Neural progenitor cell (in vitro differentiated cells): ENCODE measurements at regions not wholly inside any gene's neighbourhood (a gene's known extent, or its start where the extent isn't known, plus 50 kb on each side); places are given as distances from the start of the nearest gene placed in this dataset.

Experiments used
- DNase-seq: peaks from one replicate; pipeline ENCODE4 v3.0.0-alpha.2; 2016; ENCODE audit warnings: low spot score
- H2AFZ ChIP-seq: fragments of 200-600 bp; sonication (generic); replicated peaks from 2 replicates; pipeline ENCODE4 v1.6.1; 2016; ENCODE audit warnings: antibody characterized with exemption
- H3F3A ChIP-seq: fragments of 200-600 bp; sonication (generic); 2 replicates; pipeline ENCODE4 v1.6.1; 2016; ENCODE audit warnings: antibody characterized with exemption, low read depth
- H3K27ac ChIP-seq: fragments of 200-600 bp; sonication (generic); 2 replicates; pipeline ENCODE4 v1.5.1; 2016; ENCODE audit warnings: mild to moderate bottlenecking
- H3K27me3 ChIP-seq: fragments of 200-600 bp; sonication (generic); 2 replicates; pipeline ENCODE4 v1.6.1; 2016; ENCODE audit warnings: mild to moderate bottlenecking, moderate library complexity
- H3K36me3 ChIP-seq: fragments of 200-600 bp; sonication (generic); 2 replicates; pipeline ENCODE4 v1.5.1; 2016
- H3K4me1 ChIP-seq: fragments of 200-600 bp; sonication (generic); 2 replicates; pipeline ENCODE4 v1.6.1; 2016; ENCODE audit warnings: mixed run types
- H3K4me2 ChIP-seq: fragments of 200-600 bp; sonication (generic); 2 replicates; pipeline ENCODE4 v1.6.1; 2016
- H3K4me3 ChIP-seq: fragments of 200-600 bp; sonication (generic); 2 replicates; pipeline ENCODE4 v1.5.1; 2016
- H3K79me2 ChIP-seq: fragments of 200-600 bp; sonication (generic); 2 replicates; pipeline ENCODE4 v1.6.1; 2016; ENCODE audit warnings: low read depth
- H3K9ac ChIP-seq: fragments of 200-600 bp; sonication (generic); 2 replicates; pipeline ENCODE4 v1.6.1; 2016
- H3K9me3 ChIP-seq: fragments of 200-600 bp; sonication (generic); 2 replicates; pipeline ENCODE4 v1.5.1; 2016; ENCODE audit warnings: low read depth
- H4K20me1 ChIP-seq: fragments of 200-600 bp; sonication (generic); 2 replicates; pipeline ENCODE4 v1.6.1; 2016; ENCODE audit warnings: low read depth
- H3K27ac Mint-ChIP-seq: 3 replicates; pipeline ENCODE4 v1.8.0; 2021; ENCODE audit warnings: mixed read lengths
- H3K27me3 Mint-ChIP-seq: 2 replicates; pipeline ENCODE4 v1.8.0; 2022; ENCODE audit warnings: low read depth, mild to moderate bottlenecking, inconsistent platforms, moderate library complexity, mixed read lengths; ENCODE audit not compliant: insufficient read depth
- H3K36me3 Mint-ChIP-seq: 3 replicates; pipeline ENCODE4 v1.8.0; 2021; ENCODE audit warnings: mixed read lengths
- H3K4me1 Mint-ChIP-seq: 3 replicates; pipeline ENCODE4 v1.8.0; 2021; ENCODE audit warnings: mixed read lengths
- H3K4me3 Mint-ChIP-seq: 3 replicates; pipeline ENCODE4 v1.8.0; 2021; ENCODE audit warnings: mild to moderate bottlenecking, moderate library complexity, mixed read lengths
- H3K9me3 Mint-ChIP-seq: 3 replicates; pipeline ENCODE4 v1.8.0; 2020; ENCODE audit warnings: mixed read lengths
- CTCF ChIP-seq: fragments of 200-600 bp; sonication (generic); IDR thresholded peaks from 2 replicates; pipeline ENCODE4 v1.5.1; 2017; ENCODE audit warnings: antibody characterized with exemption, mild to moderate bottlenecking
- EZH2 ChIP-seq: fragments of 200-600 bp; sonication (generic); IDR thresholded peaks from 2 replicates; pipeline ENCODE4 v1.6.1; 2017; ENCODE audit warnings: antibody characterized with exemption, mild to moderate bottlenecking, moderate library complexity
- EZH2phosphoT487 ChIP-seq: fragments of 200-600 bp; sonication (generic); IDR thresholded peaks from 2 replicates; pipeline ENCODE4 v1.6.1; 2017; ENCODE audit warnings: antibody characterized with exemption

DNA sequence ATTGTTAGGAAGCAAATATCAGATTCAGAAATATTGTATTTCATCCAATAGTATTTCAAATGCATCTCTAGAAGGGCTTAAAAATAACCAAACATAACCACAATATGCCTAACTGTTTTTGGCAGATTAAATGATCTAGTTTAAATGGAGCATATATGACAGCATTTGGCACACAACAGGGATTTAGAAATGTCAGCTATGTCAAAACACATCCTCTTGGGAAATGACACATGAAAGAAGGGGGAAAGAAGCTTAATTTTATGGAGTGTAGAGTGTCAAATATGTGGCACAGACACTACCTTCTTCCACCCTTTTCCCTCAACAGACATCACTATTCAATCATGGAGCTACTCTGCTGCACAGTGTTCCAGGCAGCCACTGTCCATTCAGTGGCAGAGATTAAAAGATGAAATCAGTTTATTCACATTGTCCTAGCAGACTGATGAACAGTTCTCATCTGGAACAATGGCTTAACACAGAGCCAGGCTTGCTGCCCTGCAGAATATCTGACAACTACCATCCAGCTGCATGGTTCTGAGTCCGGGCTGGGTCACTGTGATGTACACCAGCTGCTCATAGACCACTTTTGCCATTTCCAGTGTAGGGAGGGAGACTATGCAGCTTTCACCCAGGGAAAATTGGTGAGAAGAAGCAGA is 349.8 kb downstream of the DHX35 start:
- Mint-ChIP-seq H3K4me3 (no peak overlapping the region), H3K27ac (no peak overlapping the region), H3K9me3 (peaks cover 10% of the 10 kb centered on the region), H3K27me3 (peaks cover 4% of the 10 kb centered on the region), H3K36me3 (no peaks in the 10 kb centered on the region), H3K4me1 (peaks cover 12% of the 10 kb centered on the region)
- Histone ChIP-seq H3K9me3 (no peaks in the 10 kb centered on the region), H3K4me1 (peaks cover 7% of the 10 kb centered on the region), H3K9ac (no peak overlapping the region), H3K4me3 (no peak overlapping the region), H3K36me3 (no peaks in the 10 kb centered on the region), H3F3A (no peaks in the 10 kb centered on the region), H2AFZ (no peak overlapping the region), H3K4me2 (no peak overlapping the region), H3K27me3 (no peaks in the 10 kb centered on the region), H4K20me1 (no peaks in the 10 kb centered on the region), H3K27ac (no peak overlapping the region), H3K79me2 (no peaks in the 10 kb centered on the region)
- TF ChIP-seq EZH2phosphoT487 (no peak), CTCF (no peak), EZH2 (no peak)
- DNase-seq, result no peak

DNA sequence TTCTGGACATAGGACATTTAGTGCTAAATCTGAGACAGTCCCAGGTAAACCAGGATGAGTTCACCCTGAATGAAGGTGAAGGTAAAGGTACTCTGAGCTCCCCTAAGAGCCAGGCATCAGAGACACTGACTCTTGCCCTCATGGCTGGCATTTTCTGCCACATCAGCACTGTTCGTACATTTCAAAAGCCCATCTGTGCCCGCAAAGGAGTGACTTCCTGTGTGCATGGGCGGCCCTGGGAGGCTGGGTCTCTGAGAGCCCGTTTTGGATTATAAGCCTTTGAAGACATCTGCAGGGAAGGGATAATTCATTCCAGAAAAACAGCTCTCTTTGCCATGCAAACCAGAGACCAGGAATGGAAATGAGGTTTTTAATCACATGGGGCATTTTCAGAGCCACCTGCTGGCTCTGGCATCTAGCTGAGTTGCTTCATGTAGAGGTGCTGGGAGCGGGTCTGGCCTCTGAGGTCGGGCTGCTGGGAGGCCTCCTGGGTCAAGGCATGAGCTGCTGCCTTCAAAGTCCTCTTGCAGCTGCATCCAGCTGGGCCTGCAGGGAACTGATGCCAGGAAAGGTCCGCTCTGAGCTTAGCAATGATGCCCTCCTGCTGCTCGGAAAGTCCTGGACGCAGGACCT is 348.3 kb downstream of the DHX35 start:
- Histone ChIP-seq H3K9me3 (no peaks in the 10 kb centered on the region), H2AFZ (peak overlapping the region; percentile 64), H3K27ac (no peak overlapping the region), H4K20me1 (no peaks in the 10 kb centered on the region), H3K27me3 (no peaks in the 10 kb centered on the region), H3K36me3 (no peaks in the 10 kb centered on the region), H3K4me1 (peaks cover 7% of the 10 kb centered on the region), H3K79me2 (no peaks in the 10 kb centered on the region), H3K9ac (no peak overlapping the region), H3K4me2 (no peak overlapping the region), H3F3A (no peaks in the 10 kb centered on the region), H3K4me3 (no peak overlapping the region)
- no peak for DNase-seq
- Mint-ChIP-seq H3K27ac (no peak overlapping the region), H3K4me3 (no peak overlapping the region), H3K36me3 (no peaks in the 10 kb centered on the region), H3K9me3 (peaks cover 10% of the 10 kb centered on the region), H3K4me1 (peaks cover 12% of the 10 kb centered on the region), H3K27me3 (peaks cover 2% of the 10 kb centered on the region)
- no peak for TF ChIP-seq EZH2phosphoT487
- TF ChIP-seq EZH2, result no peak
- TF ChIP-seq CTCF, result no peak

DNA sequence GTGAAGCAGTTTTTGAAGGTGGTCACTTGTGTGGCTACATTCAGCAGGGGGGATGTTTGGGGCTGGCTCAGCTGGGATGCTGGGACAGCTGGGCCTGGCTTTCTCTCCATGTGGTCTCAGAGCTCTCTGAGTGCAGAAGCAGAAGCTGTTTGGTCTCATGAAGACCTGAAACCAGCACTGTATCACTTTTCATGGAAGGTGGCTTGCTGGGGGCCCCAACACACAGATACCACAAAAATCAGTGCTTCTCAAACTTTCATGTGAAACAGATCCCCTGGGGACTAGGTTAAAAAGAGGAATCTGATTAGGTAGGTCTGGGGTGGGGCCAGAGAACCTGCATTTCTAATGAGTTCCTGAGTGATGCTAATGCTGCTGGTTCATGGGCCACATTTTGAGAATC is 347.3 kb downstream of the DHX35 start:
- H2AFZ ChIP-seq, result no peak overlapping the region
- DNase-seq, result no peak
- Mint-ChIP-seq H3K36me3 (no peaks in the 10 kb centered on the region), H3K9me3 (peaks cover 10% of the 10 kb centered on the region), H3K4me3 (no peak overlapping the region), H3K27ac (no peak overlapping the region), H3K4me1 (peaks cover 12% of the 10 kb centered on the region), H3K27me3 (peaks cover 6% of the 10 kb centered on the region)
- H3K79me2 ChIP-seq, result no peaks in the 10 kb centered on the region
- no peaks in the 10 kb centered on the region for H3K27me3 ChIP-seq
- H3K4me1 ChIP-seq, result peaks cover 7% of the 10 kb centered on the region
- no peaks in the 10 kb centered on the region for H3K36me3 ChIP-seq
- no peak overlapping the region for H3K27ac ChIP-seq
- H3K4me3 ChIP-seq, result no peak overlapping the region
- H3F3A ChIP-seq, result no peaks in the 10 kb centered on the region
- no peak overlapping the region for H3K9ac ChIP-seq
- H3K9me3 ChIP-seq, result no peaks in the 10 kb centered on the region
- no peak overlapping the region for H3K4me2 ChIP-seq
- TF ChIP-seq EZH2phosphoT487, result no peak
- TF ChIP-seq CTCF, result no peak
- no peak for TF ChIP-seq EZH2
- no peaks in the 10 kb centered on the region for H4K20me1 ChIP-seq
